GM21381 (cell line): ENCODE measurements at regions not wholly inside any gene's neighbourhood (a gene's known extent, or its start where the extent isn't known, plus 50 kb on each side); places are given as distances from the start of the nearest gene placed in this dataset.

ENCODE experiments used
- ATAC-seq: cut with Tn5 transposase; IDR thresholded peaks from one replicate; pipeline ENCODE4 v1.9.1; 2021; ENCODE audit warnings: mild to moderate bottlenecking, moderate library complexity; ENCODE audit not compliant: unreplicated experiment

DNA sequence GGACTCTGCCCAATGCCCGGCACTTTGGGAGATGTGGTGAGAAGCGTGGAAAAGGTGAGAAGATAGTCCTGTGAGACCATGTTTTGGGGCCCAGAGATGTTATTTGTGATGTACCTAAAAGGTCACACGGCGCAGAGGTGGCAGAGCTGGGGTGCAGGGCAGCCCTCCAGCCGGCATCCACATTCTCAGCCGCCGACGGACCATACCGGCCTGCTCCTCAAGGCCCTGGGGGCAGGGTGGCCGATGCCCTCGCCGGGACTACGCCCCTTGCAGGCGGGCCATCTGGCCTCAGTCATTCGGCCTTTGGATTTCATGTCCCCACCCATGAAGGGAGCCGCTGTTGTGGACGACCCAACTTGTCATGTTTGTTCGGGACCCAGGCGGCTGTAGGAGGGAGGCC, 131.4 kb upstream of the GSE1 start:
- ATAC-seq = no peak

DNA sequence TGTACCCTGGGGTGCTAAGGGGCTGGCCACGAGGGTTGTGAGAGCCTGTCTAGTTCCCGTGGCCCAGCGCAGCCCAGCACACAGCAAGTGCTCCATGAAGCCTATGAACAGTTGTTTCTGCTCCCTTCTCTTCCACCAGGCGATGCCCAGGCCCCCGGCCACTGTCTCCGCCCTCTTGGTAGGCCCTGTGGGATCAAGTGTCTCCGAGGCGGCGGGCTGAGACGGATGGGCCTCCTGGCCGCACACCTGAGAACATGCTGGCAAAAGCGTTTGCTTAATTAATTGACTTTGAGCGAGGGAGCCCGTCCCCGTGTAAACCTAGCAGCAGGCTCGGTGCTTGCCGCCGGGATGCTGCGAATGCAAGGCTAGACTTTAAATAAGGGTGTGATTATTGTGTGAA, 129.7 kb upstream of the GSE1 start:
- ATAC-seq = no peak

DNA sequence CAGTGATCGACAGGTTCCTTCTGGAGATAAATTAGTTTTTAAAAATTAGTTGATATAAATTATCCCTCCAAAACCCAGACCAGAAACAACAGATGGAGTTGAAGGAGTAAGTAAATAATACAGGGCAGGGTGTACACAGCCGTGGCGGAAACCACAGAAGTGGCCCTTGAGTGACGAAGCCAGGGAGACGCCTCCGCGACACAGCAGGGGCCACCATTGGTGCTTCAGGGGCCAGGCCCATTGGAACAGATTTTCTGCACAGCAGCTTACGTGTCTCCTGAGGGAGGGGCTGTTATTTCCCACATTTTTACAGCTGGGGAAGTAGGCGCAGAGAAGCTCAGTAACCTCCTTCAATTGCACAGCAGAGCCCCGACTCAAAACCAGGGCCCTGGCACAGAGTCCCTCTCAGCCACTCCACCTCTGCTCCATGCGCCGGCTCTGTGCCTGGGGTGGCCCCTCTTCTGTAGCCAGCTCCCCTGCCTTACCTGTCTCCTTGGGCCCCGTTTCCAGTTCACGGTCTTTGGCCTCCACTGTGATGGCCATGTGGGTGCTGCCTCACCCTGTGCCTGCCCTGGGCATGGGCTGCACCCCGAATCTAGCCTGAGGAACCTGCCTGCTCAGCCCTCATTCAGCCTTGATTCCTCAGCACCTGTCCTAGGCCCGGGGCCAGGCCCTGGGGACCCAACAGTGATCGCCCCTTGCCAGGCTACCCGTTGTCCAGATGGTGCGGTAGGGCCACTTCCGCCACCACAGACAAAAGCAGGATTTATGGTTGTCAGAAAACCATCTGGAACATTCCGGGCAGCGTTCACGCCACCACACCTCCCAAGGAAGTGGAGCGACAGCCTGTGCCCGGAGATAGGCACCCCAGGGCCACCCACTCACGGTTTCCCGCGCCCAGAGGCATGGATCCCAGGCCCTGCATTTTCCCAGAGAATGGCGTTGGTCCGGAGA, 128.5 kb upstream of the GSE1 start:
- ATAC-seq = no peak

DNA sequence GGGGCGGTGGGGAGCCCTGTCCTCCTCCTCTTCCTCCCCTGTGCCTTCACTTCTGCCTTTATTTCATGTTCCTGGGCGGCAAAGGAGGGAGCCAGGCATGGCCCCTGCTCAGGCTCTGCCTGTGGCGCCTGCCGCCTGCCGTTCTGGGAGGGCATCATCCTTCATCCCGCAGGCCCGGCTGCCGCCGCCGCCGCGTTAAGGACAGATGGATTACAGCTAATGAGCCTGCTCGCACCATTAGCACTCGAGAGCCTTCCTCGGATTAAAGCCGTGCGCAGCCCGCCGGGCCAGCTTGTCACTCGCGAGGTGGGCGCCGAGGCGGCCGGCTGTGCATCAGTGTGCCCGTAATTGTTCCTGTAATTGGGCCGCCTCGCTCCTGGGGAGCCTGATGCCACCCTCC, 127.7 kb upstream of the GSE1 start:
- ATAC-seq = no peak

DNA sequence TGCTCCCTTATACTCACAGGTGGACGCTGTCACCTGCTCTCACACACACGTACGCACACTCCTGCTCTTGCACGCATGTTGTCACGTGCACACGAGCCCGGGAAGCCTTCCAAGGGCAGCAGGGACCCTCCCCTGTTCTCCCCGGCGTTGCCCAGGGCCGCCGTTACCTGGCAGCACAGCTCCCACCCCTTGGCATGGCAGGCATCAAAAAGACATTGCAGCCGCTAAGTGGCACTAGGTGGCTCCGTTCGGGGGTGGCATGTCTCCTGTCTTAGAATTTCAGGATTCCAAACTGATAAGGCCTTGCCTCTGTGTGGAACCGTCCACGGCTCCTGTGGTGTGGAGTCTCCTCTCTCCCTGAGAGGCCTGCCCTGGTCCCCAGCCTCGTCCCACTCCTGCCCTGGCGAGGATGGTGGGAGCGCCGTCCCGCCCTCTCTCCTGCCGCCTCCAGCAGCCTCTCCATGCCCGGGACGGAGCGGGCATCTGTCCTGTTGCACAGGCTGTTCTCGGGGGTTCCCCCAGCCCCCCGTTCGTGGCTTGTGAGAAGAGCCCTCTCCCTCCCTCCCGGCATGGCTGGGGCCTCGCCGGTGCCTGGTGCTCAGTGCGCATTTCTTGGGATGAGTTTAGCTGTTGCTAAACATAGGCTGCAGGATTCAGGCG, 126.7 kb upstream of the GSE1 start:
- ATAC-seq = no peak

DNA sequence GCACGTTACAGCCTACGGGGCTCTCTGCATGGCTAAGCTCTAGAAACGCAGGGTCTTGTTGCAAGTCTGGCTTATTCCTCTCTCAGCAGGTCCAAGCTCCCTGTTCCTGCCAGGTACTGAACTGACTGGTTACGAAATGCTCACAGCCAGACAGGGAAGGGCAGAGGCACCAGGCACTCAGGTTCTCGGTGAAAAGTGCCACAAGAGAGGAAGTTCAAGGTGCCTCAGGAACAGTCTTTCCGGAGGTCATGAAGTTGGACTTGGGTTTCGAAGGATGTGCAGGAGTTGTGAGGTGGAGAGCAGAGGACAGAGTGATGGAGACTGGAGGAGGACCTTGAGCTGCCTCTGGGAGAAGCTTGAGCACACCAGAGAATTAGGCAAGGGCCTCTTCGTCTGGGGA, 124.7 kb upstream of the GSE1 start:
- no peak for ATAC-seq

DNA sequence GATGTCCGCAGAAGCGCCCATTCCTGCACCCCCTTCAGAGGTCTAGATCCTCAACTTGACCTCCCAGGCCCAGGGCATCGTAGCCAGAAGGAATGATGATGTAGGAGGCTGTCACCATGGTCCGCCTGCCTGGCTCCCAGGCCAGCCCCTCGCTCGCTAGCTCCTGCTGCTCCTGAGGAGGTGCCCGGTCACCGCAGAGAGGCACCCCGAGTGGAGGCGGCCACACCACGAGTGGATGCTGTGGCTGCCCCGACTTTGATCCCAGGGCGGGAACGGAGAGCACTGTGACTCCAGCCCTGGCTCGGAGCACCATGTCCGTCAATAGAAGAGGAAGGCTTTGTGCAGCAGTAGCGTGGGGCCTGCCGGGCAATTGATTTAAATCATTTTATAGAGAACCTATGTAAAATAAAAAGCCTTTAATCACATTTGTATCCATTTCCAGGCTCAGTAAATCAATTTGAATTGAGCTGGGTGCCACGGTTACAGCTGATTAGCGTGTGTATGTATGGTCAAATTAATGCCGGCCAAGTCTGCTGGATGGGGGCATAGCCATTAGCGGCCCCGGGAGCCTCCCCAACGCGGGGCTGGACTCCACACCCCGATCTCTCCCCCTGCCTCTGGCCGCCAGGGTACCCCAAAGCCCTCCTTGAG, 122.6 kb upstream of the GSE1 start:
- no peak for ATAC-seq

DNA sequence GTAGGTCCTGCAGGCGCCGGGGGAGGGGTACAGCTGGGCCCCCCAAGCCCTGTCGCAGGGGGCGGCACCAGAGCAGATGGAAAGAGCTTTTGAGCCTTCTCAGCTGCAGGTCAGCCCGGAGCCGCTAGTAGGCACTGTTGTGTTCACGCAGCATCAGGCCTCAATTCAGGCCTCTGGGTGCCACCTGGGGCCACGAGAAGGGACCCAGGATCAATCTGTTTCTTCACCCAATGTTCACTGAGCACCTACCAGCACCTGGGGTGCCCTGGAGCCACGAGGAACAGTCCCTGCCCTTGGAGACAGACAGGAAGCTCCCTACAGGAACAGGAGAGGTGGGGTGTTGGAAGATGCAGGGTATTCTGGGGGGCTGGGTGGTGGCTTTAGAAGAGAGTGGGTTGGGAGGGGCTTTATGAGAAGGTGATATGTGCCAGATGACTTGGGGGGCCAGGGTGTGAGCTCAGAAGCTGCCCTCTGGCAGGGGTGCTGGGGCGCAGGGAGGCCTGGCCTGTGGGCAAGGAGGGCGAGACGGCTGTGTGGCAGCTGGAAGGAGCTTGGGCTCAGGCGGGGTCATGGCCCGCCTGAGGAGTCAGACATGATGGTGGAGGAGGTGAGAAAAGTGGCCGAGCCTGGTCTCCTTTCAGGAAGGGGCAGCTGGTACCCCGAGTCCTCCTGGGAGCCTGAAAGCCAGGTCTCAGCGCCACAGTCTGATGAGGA, 121.9 kb upstream of the GSE1 start:
- ATAC-seq = no peak

DNA sequence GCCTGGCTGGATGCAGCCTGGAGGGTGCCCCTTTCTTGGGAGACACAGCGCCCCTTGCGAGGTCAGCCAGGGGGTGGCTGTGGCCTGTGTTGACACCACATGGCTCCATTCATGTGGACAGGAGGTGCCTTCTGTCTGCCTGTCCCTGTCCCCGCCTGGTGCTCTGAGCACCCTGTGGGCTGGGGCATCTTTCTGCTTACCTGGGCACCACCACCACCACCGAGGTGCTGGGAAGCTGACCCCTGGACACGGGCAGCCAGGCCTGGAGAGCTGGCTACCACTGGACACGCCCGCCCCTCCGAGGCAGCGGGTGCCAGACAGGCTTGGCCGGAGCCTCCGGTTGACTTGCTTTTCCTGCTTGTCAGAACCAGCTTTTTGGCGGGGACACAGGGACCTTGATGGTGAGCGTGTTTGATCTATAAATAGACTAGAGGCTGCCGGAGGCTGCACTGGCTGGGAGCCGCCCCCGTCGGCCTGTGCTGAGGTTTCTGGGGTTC, 121.3 kb upstream of the GSE1 start:
- ATAC-seq = no peak

DNA sequence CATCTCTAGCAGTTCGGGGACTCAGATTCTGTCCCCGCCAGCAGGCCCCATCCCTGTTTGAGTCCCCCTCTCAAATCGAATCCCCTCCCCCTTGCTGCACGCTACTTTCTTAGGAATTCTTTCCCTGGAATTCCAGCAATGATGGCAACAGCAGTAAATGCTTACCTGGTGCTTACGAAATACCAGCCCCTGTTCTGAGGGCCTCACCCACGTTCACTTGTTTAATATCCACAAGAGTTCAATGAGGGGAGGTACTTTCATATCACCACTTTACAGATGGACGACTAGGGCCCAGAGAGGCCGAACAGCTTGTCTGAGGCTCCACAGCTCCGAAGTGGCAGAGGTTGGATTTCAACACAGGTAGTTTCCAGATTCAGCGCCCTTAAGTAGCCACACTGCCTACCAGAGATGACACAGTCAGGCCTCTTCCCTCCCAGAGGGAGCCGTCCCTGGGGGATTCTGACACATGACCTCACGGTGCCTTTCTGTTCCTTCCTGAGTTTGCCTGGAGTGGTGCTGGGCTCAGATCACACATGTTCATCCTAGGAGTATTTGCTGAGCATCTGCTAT, 120.7 kb upstream of the GSE1 start:
- ATAC-seq = no peak

DNA sequence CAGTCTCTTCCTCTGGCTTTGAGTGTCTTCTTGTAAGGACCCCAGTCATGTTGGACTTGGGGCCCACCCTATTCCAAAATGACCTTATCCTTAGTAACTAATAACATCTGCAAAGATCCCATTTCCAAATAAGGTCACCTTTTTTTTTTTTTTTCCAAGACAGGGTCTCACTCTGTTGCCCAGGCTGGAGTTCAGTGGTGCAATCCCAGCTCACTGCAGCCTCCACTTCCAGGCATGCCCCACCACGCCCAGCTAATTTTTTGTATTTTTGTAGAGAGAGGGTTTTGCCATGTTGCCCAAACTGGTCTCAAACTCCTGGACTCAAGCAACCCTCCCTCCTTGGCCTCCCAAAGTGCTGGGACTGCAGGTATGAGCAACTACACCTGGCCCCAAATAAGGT, 118.8 kb upstream of the GSE1 start:
- no peak for ATAC-seq

DNA sequence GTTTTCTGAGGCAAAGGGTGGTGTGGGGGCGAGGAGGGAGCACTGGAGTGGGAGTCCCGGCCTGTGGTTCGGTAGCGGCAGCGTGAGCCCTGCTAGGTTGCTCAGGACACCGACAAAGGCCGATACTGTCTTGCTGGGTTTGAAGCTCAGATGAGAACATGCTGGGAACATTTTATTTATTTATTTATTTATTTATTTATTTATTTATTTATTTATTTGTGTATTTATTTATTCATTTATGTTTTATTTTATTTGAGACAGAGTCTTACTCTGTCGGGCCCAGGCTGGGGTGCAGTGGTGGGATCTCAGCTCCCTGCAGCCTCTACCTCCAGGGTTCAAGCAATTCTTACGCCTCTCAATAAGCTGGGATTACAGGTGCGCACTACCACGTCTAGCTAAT, 117.9 kb upstream of the GSE1 start:
- no peak for ATAC-seq

DNA sequence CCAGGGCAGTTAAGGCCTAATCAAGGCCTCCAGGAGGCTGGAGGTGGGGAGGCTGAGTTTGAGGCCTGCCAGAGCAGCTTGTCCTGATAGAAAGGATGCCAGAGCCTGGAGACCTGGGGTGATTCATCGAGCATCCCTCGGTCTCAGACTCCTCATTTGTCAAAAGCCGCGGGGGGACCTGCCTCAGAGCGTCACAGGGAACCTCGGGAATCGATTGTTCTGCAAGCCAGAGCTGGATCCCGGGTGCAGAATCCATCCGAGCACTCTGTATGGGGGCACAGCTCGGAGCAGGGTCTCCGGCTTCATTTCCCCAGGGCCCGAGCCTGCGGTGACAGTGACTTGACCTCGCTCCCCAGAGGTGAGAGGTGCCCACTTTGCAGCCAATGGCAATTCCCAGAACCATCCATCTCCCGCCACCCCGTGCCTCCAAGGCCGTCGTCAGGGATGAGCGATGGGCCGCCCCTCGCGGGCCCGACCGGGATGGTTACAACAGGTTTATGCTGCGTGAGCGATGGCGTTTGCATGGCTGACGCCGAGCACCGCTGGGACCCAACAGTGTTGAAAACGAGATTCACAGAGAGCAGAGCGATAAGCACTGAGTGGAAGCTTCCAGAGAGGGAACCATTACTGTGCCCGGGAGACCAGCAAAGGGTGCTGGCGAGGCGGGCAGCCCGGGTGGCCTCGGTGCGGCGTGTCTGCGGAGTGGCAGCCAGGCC, 117.1 kb upstream of the GSE1 start:
- ATAC-seq = no peak

DNA sequence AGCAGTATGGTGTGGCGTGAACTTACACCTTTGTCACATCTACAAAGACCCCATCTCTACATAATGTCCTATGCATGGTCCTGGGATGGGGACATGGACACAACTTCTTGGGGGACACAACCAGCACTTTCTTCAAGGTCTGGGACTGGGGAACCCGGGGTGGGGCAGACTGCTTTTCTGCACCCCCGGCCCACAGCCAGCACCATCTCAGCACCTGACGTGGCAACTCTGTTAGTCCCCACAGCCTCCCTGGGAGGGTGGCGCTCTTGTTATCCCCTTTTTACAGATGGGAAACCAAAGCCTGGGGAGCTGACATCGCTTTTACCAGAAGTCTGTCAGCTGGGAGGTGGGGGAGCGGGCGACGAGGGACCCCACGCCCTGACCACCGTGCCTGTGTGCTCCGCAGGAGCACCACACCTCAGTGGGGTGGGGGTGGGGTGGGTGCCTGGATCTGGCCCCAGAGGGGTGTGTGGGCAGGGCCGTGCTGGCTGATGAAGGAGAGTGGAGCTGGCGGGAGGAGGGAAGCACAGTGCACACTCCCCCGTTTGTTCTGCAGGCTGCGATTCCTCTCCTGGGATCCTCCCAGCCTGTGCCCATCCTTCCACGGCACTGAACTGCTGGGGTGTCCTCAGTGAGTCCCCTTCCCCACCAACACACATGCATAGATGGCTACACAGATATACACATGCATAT, 115.4 kb upstream of the GSE1 start:
- no peak for ATAC-seq

DNA sequence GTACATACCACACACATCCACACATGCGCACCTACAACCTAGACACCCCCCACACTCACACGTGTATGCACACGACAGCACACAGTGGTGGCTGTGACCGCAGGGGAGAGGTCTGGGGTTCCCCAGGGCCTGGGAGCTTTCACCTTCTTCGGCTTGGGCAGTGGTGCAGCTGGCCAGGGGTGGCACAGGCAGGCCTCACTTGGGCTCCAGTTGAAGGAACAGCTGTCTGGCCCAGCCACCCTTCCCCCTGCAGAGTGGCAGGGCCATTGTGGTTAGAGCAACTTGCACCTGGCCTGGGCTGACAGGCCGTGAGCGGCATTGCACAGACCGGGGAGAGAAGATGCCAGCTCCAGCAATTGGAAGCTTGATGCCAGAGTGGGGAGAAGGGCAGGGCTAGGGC, 114.5 kb upstream of the GSE1 start:
- no peak for ATAC-seq

DNA sequence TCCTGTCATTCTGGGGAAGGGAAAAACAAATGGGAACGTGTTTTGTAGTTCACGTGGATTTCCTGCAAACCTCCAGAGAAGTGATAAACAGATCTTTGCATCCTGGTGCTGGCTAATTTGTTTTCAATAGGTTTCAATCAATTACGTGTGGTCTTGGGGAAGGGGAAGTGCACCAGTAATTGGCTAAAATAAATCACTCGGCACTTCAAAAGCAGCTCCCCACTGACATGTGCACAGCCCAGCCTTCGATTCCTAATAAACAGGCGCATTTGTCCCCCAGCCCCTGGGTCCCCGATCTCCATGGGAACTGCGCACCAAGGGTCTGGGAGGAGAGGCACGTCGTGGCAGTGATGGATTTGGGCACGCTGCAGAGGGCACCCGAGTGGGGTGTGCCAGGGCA, 112.9 kb upstream of the GSE1 start:
- no peak for ATAC-seq

DNA sequence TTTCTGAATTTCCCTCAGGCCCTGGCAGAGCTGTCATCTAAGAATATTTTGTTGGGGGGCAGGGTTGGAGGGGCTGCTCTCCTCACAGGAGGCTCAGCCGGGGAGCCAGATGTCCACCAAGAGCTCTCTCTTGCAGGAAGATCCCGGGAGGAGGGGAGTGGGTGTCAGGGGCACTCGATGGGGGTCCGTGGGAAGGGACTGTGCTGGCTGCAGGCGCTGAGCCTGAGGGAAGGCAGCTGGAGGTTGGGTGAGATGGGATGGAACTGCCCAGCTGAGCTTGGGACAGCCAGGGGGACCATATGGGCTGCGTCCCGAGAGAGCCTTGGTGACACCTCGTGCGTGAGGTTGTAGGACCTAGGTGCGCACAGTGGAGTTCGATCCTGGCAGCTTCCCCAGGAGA, 111.2 kb upstream of the GSE1 start:
- ATAC-seq = no peak

DNA sequence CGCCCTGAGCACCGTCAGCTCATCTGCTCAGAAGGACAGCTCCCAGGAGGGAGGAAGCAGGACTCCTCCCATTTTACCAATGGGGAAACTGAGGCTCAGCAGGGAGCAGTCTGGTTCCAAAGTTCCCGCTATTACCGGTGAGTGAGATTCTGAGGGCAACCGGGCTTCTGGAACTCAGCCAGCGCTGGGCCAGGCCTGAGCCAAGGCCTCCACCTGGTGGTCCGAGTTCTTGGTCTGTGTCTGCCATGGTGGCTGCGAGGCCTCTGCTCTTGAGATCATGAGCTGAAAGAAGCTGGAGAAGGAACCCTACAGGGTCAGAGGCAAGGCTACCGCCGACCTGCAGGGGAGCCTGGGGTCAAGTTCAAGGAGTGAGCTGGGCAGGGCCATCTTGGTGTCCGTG, 110.8 kb upstream of the GSE1 start:
- ATAC-seq = no peak

DNA sequence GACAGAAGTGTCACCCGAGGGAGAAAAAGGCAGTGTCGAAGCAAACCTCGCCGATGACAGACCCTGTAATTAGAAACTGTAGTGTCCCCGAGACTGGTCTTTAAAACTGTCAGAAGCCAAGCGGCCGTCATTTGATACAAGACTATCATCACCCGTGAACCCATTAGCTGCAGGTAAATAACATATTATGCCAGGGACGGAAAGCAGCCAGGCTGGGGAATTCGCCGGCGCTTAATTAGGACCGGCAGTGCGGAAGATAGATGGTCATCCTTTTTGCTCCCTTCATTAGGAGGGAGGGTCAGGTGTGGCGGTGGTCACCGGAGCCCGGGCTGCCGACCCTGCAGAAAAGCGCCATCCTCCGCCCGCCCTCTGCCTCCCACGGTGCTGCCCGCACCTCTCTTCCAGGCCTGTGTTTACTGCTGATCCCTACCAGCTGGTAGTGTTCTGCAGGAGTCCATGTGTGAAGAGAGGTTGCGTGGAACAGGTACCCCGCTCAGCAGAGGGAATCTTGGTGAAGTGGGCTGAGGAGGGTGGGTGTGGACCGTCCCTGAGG, 109.4 kb upstream of the GSE1 start:
- no peak for ATAC-seq
